Muscle layer of colon (tissue), 2 donors: ENCODE measurements at regions not wholly inside any gene's neighbourhood (a gene's known extent, or its start where the extent isn't known, plus 50 kb on each side); places are given as distances from the start of the nearest gene placed in this dataset.

Source experiments
- H3K27ac ChIP-seq: one replicate; pipeline ENCODE4 v1.7.0; 2013; ENCODE audit warnings: low read depth, mild to moderate bottlenecking, low read length, moderate library complexity
- H3K27me3 ChIP-seq, 2 donors: one replicate each; pipeline ENCODE4 v1.7.0; 2013; ENCODE audit warnings: low read length in 2 of 2, mild to moderate bottlenecking in 2 of 2; ENCODE audit not compliant: insufficient read depth in 2 of 2, control insufficient read depth in 1 of 2
- H3K36me3 ChIP-seq: one replicate; pipeline ENCODE4 v1.7.0; 2013; ENCODE audit warnings: mild to moderate bottlenecking, low read length; ENCODE audit not compliant: insufficient read depth
- H3K4me1 ChIP-seq: one replicate; pipeline ENCODE4 v1.7.0; 2013; ENCODE audit warnings: mild to moderate bottlenecking, low read length; ENCODE audit not compliant: insufficient read depth
- H3K4me3 ChIP-seq, 2 donors: one replicate each; pipeline ENCODE4 v1.7.0; 2013; ENCODE audit warnings: low read length in 2 of 2, low read depth in 1 of 2, mild to moderate bottlenecking in 1 of 2, moderate library complexity in 1 of 2
- H3K9ac ChIP-seq: one replicate; pipeline ENCODE4 v1.7.0; 2013; ENCODE audit warnings: low read length
- H3K9me3 ChIP-seq: one replicate; pipeline ENCODE4 v1.7.0; 2013; ENCODE audit warnings: mild to moderate bottlenecking, low read length
- donor health status: abdominal sarcoma.
- donor health status: Adenocarcinoma of cecum.

- Histone ChIP-seq H3K9ac (no peak overlapping the region), H3K27me3 (no peaks in the 10 kb centered on the region), H3K27ac (no peak overlapping the region), H3K4me1 (no peaks in the 10 kb centered on the region), H3K9me3 (no peaks in the 10 kb centered on the region), H3K4me3 (no peak overlapping the region), H3K36me3 (no peaks in the 10 kb centered on the region)
Measured at GRCh38 chr22:23375031-23375827, 194.9 kb downstream of the BCR start.

DNA sequence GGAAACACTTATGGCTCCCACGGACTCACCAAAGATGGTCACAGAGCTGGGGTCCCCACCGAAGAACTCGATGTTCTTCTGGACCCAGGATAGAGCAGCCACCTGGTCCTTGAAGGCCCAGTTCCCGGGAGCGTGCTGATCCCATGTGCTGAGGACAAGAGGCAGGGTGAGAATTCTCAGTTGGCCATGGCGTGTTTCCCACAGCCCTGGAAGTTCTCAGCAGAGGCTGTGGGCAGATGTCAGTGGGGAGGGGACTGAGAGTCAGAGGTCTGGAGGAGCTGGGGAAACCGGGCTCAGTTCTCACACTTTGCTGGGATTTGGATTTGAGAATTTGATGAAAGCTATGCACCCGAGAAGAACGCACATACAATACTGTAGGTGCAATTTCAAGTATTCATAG lies 193.3 kb downstream of the BCR start:
- H3K4me3 ChIP-seq = no peak overlapping the region
- no peaks in the 10 kb centered on the region for H3K36me3 ChIP-seq
- no peaks in the 10 kb centered on the region for H3K9me3 ChIP-seq
- H3K27me3 ChIP-seq = no peaks in the 10 kb centered on the region
- H3K9ac ChIP-seq = no peak overlapping the region
- no peaks in the 10 kb centered on the region for H3K4me1 ChIP-seq
- no peak overlapping the region for H3K27ac ChIP-seq

GRCh38 chr22:23370251-23370650 lies 189.9 kb downstream of the BCR start:
- H3K9me3 ChIP-seq = no peaks in the 10 kb centered on the region
- H3K27ac ChIP-seq = no peak overlapping the region
- H3K4me1 ChIP-seq = no peaks in the 10 kb centered on the region
- no peaks in the 10 kb centered on the region for H3K36me3 ChIP-seq
- no peak overlapping the region for H3K4me3 ChIP-seq
- H3K9ac ChIP-seq = no peak overlapping the region
- no peaks in the 10 kb centered on the region for H3K27me3 ChIP-seq

- no peaks in the 10 kb centered on the region for H3K27me3 ChIP-seq
- no peak overlapping the region for H3K4me3 ChIP-seq
- H3K36me3 ChIP-seq = no peaks in the 10 kb centered on the region
- H3K27ac ChIP-seq = no peak overlapping the region
- H3K4me1 ChIP-seq = no peaks in the 10 kb centered on the region
- H3K9ac ChIP-seq = no peak overlapping the region
- no peaks in the 10 kb centered on the region for H3K9me3 ChIP-seq
Measured at GRCh38 chr22:23369054-23369685, 188.9 kb downstream of the BCR start.
